ENCODE measurements at regions not wholly inside any gene's neighbourhood (a gene's known extent, or its start where the extent isn't known, plus 50 kb on each side); places are given as distances from the start of the nearest gene placed in this dataset.

GRCh38 chr5:174999581-174999980, 275.2 kb downstream of the MSX2 start:
- ATAC-seq (ENCODE audit: low read depth): no peak
- Histone ChIP-seq H2AFZ (replicated peaks; ENCODE audit: low read length, poor library complexity) (no peak overlapping the region), H3K14ac (replicated peaks; ENCODE audit: low read depth, low read length) (no peak overlapping the region), H4K91ac (ENCODE audit: insufficient read depth, low read depth, low read length) (no peak overlapping the region), H3K9me1 (ENCODE audit: insufficient read depth, low read length) (no peaks in the 10 kb centered on the region), H3K27me3 (ENCODE audit: control insufficient read depth, insufficient read depth, low read length) (no peaks in the 10 kb centered on the region), H4K5ac (ENCODE audit: low read depth, low read length) (no peak overlapping the region), H3K9me3 (ENCODE audit: control insufficient read depth, insufficient read depth, low read length) (peaks cover 4% of the 10 kb centered on the region), H3K4ac (ENCODE audit: low read depth, low read length) (no peak overlapping the region), H3K23ac (ENCODE audit: low read depth, low read length) (no peak overlapping the region), H3K36me3 (ENCODE audit: control insufficient read depth, insufficient read depth, low read length) (no peaks in the 10 kb centered on the region), H2BK15ac (ENCODE audit: low read depth, low read length) (no peak overlapping the region), H2BK5ac (ENCODE audit: low read depth, low read length, poor library complexity, severe bottlenecking) (no peak overlapping the region), H3K56ac (ENCODE audit: extremely low read depth, insufficient read depth, low read length) (no peak overlapping the region), H3K9ac (ENCODE audit: low read depth, low read length) (no peak overlapping the region), H4K8ac (ENCODE audit: low read depth in 2 of 2, low read length in 2 of 2) (no peak overlapping the region), H3K79me1 (ENCODE audit: low read depth in 1 of 2, low read length in 2 of 2) (no peaks in the 10 kb centered on the region), H2BK120ac (ENCODE audit: low read depth, low read length) (no peak overlapping the region), H2AK5ac (ENCODE audit: low read depth, low read length) (no peak overlapping the region), H3K4me2 (ENCODE audit: low read depth, low read length) (no peak overlapping the region), H3K18ac (ENCODE audit: low read depth, low read length) (no peak overlapping the region), H3K4me3 (ENCODE audit: insufficient read depth, low read depth, low read length) (no peak overlapping the region), H2BK20ac (ENCODE audit: low read depth, low read length) (no peak overlapping the region), H4K20me1 (ENCODE audit: insufficient read depth, low read length) (no peaks in the 10 kb centered on the region), H2AK9ac (replicated peaks; ENCODE audit: low read depth, low read length, poor library complexity) (no peak overlapping the region), H3K27ac (ENCODE audit: insufficient read depth, low read length) (no peak overlapping the region), H3K4me1 (ENCODE audit: control insufficient read depth, insufficient read depth, low read length) (no peaks in the 10 kb centered on the region)
- ChIA-PET POLR2A (ENCODE audit: unreplicated experiment) (no interaction called here), CTCF (no interaction called here)
- in situ Hi-C loops (cut with MboI; ENCODE audit: low sequenced_read_pairs): no loop called here
- no TSS peak for BruUV-seq (replicated peaks)
- DNase-seq: no peak
- intact Hi-C loops (cut with micrococcal nuclease): no loop called here
- 17% methylated on average over 5 of the region's 8 CpGs; no CpG with 5 or more reads in 1 of the 2 experiments for WGBS, 2 experiments (ENCODE audit: extremely low coverage in 2 of 2, insufficient read length in 1 of 2)
- dilution Hi-C loops (cut with HindIII; ENCODE audit: low sequenced_read_pairs, unreplicated experiment): no loop called here
- TF ChIP-seq MXI1 (IDR thresholded peaks at IDR 0.05; ENCODE audit: borderline replicate concordance, low read depth, low read length): no peak
- TF ChIP-seq POLR2A (IDR thresholded peaks at IDR 0.05; ENCODE audit: low read depth, low read length): no peak
- no peak for TF ChIP-seq CTCF (conservative IDR thresholded peaks at IDR 0.05; ENCODE audit: low read depth, low read length)
- TF ChIP-seq ELK1 (IDR thresholded peaks at IDR 0.05; ENCODE audit: borderline replicate concordance, low read depth, low read length): no peak
- TF ChIP-seq FOS (IDR thresholded peaks at IDR 0.05; ENCODE audit: low read depth, low read length): no peak
- no peak for TF ChIP-seq MAFK (IDR thresholded peaks at IDR 0.05; ENCODE audit: low read depth, low read length)
